ENCODE measurements at regions not wholly inside any gene's neighbourhood (a gene's known extent, or its start where the extent isn't known, plus 50 kb on each side); places are given as distances from the start of the nearest gene placed in this dataset.

- no peak for TF ChIP-seq ZNF692 (tag by site-specific recombination; IDR thresholded peaks at IDR 0.05)
- TF ChIP-seq ZBTB20 (tag by site-specific recombination; IDR thresholded peaks at IDR 0.05): no peak
- TF ChIP-seq ZSCAN23 (tag by site-specific recombination; IDR thresholded peaks at IDR 0.05): no peak
- no peak for TF ChIP-seq ZNF148 (tag by site-specific recombination; IDR thresholded peaks at IDR 0.05; ENCODE audit: borderline replicate concordance)
- no peak for TF ChIP-seq ZNF202 (tag by site-specific recombination; IDR thresholded peaks at IDR 0.05; ENCODE audit: borderline replicate concordance)
- no peak for TF ChIP-seq ZNF280D (tag by site-specific recombination; IDR thresholded peaks at IDR 0.05)
- TF ChIP-seq GLIS2 (tag by site-specific recombination; IDR thresholded peaks at IDR 0.05): no peak
- TF ChIP-seq PBX3 (CRISPR knock-in tag; IDR thresholded peaks at IDR 0.05): no peak
- TF ChIP-seq KLF1 (tag by site-specific recombination; IDR thresholded peaks at IDR 0.05): no peak
- no peak for TF ChIP-seq ZNF121 (tag by site-specific recombination; IDR thresholded peaks at IDR 0.05)
- no peak for TF ChIP-seq REPIN1 (tag by site-specific recombination; IDR thresholded peaks at IDR 0.05; ENCODE audit: low read depth)
These were observed 409.5 kb upstream of the GCFC2 start (continued) for GRCh38 chr2:76120176-76120575.

GRCh38 chr2:76089683-76090082 lies 379.0 kb upstream of the GCFC2 start:
- H3K36me3 ChIP-seq (ENCODE audit: control insufficient read depth in 2 of 2, insufficient read depth in 1 of 2, low read length in 2 of 2): no peaks in the 10 kb centered on the region
- no peak overlapping the region for H3K4me3 ChIP-seq (ENCODE audit: low read depth, low read length)
- H3K9me3 ChIP-seq (ENCODE audit: control insufficient read depth, insufficient read depth, low read depth, low read length): no peaks in the 10 kb centered on the region
- TF ChIP-seq ZNF174 (tag by site-specific recombination; IDR thresholded peaks at IDR 0.05) (no peak), ZNF645 (tag by site-specific recombination; IDR thresholded peaks at IDR 0.05) (no peak)
- POLR2A ChIA-PET: no interaction called here
- H3K27ac ChIP-seq (ENCODE audit: extremely low read depth, low read depth, low read length): no peak overlapping the region
- CTCF ChIA-PET: no interaction called here
- H3K4me1 ChIP-seq (ENCODE audit: control insufficient read depth, insufficient read depth, low read length): no peaks in the 10 kb centered on the region

GRCh38 chr2:76083248-76083647 lies 372.5 kb upstream of the GCFC2 start:
- H3K36me3 ChIP-seq (ENCODE audit: control insufficient read depth in 2 of 2, insufficient read depth in 1 of 2, low read length in 2 of 2): no peaks in the 10 kb centered on the region
- H3K27ac ChIP-seq (ENCODE audit: extremely low read depth, low read depth, low read length): no peak overlapping the region
- ChIA-PET CTCF (no interaction called here), POLR2A (no interaction called here)
- H3K4me3 ChIP-seq (ENCODE audit: low read depth, low read length): no peak overlapping the region
- no peaks in the 10 kb centered on the region for H3K9me3 ChIP-seq (ENCODE audit: control insufficient read depth, insufficient read depth, low read depth, low read length)
- H3K4me1 ChIP-seq (ENCODE audit: control insufficient read depth, insufficient read depth, low read length): no peaks in the 10 kb centered on the region
- TF ChIP-seq ZNF626 (tag by site-specific recombination; IDR thresholded peaks at IDR 0.05) (no peak), HOXC10 (CRISPR knock-in tag; IDR thresholded peaks at IDR 0.05) (no peak), ZNF292 (tag by site-specific recombination; IDR thresholded peaks at IDR 0.05; ENCODE audit: borderline replicate concordance, low read depth) (no peak), ZSCAN23 (tag by site-specific recombination; IDR thresholded peaks at IDR 0.05) (no peak), ZNF366 (tag by site-specific recombination; conservative IDR thresholded peaks at IDR 0.05) (no peak), ZNF10 (tag by site-specific recombination; IDR thresholded peaks at IDR 0.05) (no peak), ZNF549 (tag by site-specific recombination; IDR thresholded peaks at IDR 0.05) (no peak), ZBTB49 (tag by site-specific recombination; IDR thresholded peaks at IDR 0.05; ENCODE audit: low read depth) (no peak), ZNF48 (tag by site-specific recombination; IDR thresholded peaks at IDR 0.05) (no peak), ZNF544 (tag by site-specific recombination; IDR thresholded peaks at IDR 0.05) (no peak), ZNF416 (tag by site-specific recombination; IDR thresholded peaks at IDR 0.05) (no peak)

All from HEK293 (cell line).